SKM-1 (cell line): ENCODE measurements at regions not wholly inside any gene's neighbourhood (a gene's known extent, or its start where the extent isn't known, plus 50 kb on each side); places are given as distances from the start of the nearest gene placed in this dataset.

Experiments used
- DNase-seq: peaks from one replicate; lab custom pipeline; 2025; ENCODE audit not compliant: unreplicated experiment; lab: John Stamatoyannopoulos, UW

DNA sequence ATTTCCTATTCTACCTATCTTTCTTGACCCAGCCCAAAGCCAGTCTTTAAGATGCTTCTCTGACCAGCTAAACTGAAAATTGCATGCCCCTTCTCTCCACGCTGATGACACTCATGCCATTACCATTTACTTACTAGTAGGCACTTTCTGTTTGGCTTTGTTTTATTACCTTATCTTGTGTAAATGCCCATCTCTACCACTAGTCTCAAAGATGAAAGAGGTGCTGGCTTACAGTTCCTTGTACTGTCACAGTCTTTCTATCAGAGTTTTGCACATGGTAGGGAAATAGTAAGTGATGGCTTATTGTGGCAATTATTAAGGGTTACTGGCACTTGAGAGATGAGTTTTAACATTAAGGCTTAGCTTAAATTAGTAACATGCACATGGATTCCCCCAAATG lies 352.1 kb downstream of the RBM43 start:
- DNase-seq, result no peak

DNA sequence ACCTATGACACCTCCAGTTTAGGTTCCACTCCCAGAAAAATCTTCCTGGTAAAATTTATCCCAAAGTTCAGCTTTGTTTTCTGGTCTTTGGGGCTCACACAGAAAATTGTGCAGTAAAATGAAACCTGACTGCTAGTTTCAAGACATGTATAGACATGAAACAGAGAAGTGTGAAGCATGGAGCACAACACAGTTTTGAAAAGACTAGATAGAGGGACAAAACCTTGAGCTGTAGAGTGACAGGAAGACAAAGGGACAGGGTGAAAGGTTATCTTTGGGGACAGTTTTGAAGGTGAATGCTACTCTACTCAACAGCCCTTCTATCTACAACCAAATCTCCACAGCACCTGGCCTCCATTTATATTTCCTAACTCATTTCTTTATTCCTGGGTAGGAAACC lies 352.6 kb downstream of the RBM43 start:
- DNase-seq, result no peak

DNA sequence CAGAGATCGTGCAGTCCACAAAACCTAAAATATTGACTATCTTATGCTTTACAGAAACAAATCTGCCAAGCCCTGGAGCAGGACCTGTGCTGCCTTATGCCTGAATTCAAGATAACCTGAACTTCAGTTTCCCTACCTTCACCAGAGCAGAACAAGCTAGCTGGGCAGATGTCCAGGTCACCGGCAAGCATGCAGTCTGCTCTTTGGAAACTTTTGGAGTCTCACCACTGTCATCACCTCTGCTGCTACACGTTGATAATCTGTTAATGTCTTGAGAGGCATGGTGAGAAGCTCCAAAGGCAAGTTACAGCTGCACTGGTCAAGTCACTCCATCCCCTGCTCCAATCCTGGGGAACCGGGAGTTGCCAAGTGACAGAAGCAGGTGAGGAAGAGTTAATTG lies 354.2 kb downstream of the RBM43 start:
- no peak for DNase-seq

DNA sequence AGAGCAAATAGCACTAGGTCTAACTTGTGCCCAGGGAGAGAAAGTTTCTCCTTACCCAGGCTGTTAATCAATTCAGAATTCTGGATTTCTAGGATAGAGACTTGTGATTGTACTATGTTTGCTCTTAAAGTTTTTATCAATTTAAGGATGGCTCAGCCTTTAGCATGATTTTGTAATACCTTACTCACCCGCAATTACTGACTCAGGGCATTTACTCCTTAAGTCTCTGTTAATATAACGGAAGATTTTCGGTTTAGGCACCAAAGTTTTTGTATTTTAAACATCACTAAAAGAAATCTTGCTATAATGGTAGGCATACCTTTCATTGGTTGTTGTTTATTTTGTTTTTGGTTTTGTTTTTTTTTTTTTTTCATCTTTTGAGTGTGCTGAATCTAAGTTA lies 358.2 kb downstream of the RBM43 start:
- DNase-seq, result no peak

DNA sequence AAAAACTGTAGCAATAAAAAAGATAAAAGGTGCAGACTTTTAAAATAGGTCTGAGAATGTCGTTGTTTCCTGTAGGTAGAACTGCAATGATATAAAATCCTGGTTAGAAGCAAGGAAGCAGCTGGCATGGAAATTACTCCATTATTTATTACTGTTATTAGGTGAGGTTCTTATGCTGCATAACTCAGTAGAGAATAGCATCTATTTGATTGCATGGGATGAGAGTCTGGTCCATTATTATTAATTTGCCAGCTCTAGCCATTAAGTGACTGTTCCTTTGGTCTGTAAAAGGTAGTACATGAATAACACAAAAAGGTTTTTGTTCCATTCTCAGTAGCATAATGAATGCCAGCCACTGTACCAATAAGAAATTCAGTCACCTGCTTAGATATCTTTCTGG lies 358.6 kb downstream of the RBM43 start:
- no peak for DNase-seq

DNA sequence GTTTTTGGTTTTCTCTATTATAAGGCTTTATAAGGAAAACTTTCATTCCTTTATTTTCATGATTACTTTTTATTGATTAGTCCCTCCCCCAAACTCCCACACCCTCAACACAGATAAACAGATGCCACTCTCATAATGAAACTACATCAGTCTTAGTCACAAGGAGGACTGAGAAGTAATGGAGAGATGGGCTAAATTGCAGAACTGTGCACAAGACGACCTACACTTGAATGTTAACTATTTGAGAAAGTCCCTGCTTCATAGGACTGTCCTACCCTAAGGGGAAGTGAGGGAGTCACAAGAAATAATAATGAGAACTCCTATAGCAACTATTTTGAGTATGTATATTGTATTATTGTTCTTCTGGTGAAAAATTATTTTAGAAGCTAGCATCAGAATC lies 360.8 kb downstream of the RBM43 start:
- DNase-seq, result no peak

DNA sequence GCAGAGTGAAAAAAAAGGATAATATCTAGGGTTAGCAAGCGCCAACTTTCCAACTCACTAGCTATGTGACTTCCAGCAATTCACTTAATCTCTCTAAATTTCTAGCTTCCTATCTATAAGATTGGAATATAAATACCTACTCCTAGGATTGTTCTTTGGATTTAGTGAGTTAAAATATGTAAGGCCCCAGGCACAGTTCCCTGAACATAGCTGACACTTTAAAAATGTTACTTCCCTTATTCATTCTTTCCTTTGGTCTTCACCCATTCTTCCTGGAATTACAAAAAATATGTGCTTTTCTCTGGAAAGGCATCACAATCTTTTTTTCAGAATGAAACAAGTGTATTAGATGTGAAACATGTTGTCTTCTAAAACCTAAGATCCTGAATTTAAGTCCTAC lies 365.7 kb downstream of the RBM43 start:
- DNase-seq, result no peak

DNA sequence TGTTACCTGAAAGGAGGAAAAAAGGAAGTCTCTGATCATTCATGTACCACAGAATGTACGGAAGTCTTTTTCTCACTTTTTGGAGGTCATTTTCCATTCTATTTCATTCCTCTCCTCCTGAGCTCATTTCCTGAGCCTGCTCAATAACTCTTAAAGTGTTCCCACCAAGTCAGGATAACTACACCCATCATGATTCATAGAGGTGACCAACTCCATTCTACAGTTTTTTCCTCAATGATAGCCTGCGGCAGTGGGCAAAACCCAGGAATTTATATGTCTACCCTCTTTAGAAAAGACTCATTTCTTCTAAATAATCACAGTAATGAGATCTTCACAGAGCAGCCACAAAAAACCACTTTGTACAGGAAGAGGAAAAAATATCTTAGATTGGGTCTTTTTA lies 372.5 kb downstream of the RBM43 start:
- DNase-seq, result no peak

DNA sequence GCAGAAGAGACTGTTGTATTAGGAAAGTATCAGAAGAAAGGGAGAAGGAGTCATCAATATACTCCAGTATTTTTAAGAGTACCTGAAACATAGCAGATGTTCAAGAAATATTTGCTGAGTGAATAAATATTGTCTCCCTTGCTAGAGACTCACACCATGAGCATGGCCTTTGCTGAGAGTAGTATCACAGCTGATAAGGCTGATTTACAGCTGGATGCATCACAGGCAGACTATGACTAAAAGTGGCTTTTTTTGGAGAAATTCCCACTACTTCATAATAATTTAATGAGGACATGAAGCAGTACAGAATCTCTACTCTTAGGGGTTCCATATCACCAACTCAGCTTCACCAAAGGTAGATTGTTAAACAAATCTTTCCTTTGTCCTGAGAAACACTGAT lies 373.3 kb downstream of the RBM43 start:
- DNase-seq, result no peak

DNA sequence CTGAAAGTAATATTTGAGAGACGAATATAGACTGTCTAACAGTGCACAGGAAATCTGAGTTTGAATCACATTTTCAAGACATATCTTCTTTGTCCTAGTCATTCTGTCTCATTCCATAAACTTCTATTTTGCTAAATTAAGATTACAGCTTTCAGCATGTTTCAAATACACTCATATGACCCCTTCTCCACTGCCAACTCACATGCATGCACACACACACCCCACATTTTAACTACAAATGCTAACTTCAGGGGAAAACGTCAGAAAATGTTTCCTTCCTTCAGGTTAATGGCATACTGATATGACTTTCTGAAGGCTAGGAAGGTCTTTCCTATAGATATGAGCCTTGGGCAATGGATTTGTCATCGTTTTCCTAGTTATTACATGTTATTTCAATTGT lies 373.7 kb downstream of the RBM43 start:
- DNase-seq, result no peak

DNA sequence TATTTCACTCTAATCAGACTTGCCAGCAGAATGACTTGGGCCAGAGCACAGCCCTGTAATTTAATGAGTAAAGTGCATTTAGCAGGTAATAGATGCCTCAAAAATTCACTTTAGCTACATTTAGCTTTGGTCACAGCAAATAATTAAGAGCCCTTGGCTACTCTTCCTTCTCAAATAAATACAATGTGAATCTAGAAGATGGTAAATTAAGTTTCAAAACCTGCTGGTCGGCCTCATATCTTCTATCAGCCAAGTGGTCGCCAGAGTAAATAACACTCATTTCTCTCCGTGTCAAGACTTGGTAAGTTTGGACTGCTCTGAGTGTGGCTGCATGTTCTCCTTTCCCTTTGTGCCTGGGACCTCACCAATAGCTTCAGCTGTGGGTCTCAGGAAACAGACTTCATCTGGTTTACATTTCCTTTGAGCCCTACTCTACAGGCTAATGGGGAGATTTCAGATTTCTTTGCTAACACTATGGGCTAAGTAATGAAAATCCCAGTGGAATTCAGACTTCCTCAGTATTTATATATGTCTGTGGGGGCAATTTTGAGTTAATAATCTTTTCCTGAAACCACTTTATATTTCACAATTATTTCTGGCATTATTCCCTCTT lies 375.8 kb downstream of the RBM43 start:
- DNase-seq, result no peak

DNA sequence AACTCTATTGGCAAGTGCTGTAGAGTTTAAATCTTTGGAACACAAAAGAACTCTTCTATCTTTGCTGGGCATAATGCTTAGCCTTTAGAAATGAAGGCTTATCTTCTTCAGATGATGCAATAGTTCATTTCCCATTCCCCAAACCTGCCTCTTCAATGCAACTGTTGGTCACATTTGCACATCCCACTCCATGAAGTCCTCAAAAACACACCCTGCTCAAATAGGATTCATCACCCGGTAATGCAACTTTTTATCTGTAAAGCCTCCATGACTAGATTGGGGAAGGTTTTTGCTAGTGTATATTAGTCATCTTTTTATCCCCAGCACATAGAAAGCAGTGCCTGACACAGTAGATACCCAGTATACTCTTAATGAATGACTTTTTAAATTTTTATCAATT lies 376.4 kb downstream of the RBM43 start:
- no peak for DNase-seq

DNA sequence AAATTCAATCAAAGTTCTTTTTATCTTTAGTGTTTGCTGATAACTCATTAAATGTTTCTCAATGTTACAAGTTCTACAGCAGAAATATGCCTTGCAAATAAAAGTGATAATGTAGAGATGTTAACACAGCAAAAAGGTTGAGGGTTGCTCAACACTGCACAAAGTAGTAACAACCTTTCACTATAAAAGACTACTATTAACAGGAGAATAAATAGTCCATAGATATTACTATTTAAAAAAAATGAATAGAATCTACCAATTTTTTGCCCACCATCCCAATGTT lies 378.1 kb downstream of the RBM43 start:
- no peak for DNase-seq

DNA sequence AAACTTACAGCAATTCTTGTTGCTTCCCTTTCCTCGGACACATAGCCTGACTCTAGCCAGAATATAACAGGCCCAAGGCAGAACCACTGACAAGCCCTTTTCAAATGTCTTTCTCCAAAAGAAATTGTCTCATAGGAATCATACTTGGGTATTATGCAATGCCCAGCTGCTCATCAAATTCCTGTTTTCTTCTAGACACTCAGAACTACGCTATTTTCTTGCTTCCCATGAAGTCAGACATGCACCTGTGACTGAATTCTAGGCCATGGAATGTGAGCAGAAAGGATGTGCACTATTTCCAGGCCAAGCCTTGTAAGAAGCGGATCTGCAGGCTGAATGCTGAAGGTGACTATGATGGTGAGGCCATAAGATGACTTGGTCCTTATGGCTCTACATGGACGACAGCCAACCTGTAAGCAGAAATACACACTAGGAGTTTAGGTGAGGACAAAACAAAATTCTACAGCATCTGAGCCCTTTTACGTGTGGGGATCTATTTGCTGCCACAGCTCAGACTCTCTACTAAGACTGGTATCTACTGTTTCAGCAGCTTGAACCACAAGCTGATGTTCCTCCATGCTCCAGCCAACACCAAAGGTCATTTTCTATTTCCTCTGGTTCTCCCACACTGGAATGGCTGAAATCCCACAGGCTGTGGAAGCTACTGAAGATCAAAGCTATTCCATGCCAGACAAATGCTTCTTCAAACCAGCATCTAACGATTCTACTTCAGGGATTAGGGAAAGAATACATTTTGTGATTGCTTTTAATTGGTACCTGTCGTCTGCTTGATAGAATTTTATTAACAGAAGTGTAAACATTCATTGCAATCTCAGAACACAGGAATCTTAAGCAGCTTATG lies 378.7 kb downstream of the RBM43 start:
- no peak for DNase-seq

DNA sequence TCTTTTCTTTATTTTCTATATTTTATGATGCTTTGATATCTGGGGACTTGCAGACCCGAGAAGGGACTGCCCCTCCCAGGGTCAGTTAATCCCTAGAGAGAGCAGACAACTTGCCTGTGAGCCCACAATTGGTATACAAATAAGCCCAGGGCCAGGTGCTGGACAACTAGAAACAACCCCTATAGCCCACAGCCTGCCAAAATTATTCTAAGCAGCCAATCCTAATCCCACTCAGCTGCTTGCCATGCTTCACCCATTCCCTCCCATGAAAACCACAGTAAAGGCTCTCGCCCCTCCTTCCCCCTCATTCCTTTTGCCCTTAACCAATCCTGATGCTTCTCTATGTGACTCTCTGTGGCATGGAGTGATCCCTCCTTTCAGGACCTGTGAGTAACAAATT lies 380.7 kb downstream of the RBM43 start:
- DNase-seq, result no peak

DNA sequence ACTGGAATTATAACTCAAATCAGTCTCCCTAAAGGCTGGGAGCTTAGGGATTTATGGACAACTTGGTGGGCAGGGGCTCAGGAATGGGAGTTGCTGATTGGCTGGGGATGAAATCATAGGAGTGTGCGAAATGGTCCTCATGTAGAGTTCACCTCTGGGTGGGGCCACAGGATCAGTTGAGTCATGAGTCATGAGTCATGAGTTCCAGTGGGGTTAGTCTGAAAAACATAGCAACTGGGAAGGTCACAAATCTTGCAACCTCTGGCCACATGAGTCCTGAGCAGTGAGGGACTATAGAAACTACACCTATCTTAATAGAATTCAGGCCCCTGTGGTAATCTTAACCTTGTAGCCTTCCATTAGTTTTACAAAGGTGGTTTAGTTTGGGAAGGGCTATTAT lies 383.3 kb downstream of the RBM43 start:
- no peak for DNase-seq

DNA sequence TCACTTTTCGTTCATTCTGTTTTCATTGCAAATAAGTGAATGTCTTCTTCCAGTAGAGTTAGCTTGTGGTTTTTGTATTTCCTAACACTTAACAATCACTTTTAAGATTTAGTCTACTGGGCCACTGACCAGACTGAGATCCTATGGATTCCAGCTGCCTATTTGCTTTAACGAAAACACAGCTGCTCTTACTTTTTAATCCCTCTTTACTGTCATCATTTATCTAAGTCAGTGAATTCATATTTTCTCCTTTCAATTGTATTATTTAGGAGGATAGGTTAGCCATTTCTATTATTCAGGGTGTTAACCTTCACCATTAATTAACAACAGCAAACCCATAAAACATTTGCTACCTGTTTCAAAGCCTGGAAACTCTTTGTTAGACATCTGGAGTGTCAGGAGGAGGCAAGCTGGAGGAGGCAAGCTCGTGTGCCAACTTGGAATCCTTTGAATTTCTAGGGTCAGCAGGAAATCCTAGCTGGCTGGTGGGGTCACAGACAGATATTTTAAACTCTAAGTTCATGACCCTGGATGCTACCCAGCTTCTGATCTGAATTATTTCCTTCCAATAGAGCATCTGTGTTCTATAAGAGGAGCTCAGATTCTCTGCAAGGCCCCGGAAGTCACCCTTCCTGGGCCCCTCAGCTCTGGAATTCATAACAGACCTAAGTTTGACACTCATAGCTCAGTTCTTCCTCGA lies 385.3 kb downstream of the RBM43 start:
- DNase-seq, result no peak

DNA sequence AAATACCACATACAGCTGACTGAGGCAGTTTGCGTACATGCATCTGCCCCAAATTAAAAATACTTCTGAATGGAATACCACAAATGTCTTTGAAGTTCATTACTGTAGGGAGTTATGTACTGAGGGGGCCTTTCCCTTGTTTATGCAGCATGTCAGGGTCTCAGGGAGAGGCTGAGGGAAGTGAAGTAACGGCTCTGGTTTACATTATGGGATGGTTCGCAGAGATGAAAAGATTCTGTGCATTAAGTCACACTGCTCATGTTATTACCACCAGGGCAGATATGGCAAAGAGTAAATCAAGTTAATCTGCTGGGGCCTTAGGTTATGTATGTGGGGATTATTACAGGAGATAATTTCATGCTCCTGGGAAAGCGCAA lies 385.9 kb upstream of the RND3 start:
- no peak for DNase-seq

DNA sequence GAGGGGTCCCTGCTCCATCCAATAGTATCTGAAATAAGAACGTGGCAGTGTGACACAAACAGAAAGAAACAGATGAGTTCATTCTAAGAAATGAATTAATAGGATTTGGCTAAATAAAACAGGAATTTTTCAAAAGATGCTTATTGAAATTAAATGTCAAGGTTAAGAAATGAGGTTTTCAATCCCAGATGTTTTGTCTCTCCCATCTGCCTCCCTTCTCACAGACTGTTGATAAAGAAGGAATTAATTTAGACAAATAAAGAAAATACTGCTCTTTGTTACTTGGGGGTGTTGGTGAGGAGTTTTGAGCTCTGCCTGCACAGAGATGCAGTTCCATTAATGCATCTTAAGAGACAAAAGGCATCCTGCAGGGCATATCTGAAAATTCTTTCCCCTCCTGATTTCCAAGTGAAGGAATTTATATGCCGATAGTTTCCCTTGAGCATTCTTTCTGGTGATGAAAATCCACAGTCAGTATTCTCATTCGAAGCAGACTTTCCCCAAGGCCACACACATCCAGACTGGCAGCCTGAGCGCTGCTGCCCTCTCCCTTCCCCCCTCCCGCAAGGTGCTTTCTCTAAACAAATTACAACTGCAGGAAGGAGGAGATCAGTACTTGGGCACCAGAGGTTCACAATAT lies 385.4 kb upstream of the RND3 start:
- no peak for DNase-seq

DNA sequence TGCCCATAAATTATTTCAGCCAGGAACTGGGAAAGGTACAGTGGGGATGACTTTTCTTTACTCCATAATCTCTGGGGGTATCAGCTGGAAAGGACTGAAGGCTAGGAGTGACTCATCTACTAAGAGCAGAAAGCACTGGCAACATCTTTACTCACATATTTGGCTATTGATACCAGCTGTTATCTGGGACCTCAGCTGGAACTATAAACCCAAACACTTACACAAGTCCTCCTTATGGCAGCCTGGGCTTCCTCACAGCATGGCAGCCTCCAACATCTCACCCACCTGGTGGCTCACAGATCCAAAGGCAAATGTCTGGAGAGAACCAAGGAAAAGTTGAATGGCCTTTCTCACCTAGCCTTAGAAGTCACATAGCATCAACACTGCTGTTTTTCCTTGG lies 379.0 kb upstream of the RND3 start:
- DNase-seq, result no peak

DNA sequence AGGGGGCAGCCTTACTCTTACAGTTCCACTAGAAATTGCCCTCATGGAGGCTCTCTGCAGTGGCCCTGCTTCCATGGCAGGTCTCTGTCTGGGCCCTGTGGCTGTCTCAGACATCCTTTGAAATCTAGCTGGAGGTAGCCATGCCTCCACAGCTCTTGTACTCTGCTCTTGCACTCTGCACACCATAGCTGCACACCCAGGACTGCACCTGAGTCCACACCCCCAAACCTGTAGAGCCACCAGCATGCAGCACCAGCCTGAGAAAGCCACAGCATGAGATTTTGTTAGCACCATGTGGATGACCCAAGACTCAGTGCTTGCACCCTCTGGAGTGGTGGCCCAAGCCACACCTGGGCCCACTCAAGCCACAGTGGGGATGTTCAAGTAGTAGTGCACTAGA lies 376.2 kb upstream of the RND3 start:
- DNase-seq, result no peak

DNA sequence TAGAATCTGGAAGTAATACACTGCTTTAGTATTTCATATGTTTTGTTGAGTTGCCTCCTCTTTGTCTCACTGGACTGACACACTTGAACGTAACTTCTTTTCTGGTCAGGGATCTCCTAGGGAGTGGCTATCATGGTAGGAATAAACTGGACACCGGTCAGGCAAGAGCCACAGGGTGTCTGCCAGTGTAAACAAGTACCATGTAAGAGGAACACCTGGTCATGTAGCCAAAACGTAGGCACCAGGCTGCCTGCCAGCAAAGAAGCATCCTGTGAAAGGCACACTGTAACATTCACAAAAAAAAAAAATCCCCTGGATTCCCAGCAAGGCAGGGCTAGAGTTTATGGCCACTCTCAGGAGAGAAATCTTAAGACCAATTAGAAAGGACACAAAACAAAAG lies 372.8 kb upstream of the RND3 start:
- no peak for DNase-seq
